IMR-90 (cell line): ENCODE measurements at regions not wholly inside any gene's neighbourhood (a gene's known extent, or its start where the extent isn't known, plus 50 kb on each side); places are given as distances from the start of the nearest gene placed in this dataset.

Experiments
- ATAC-seq: fragments of 200-7000 bp; cut with Tn5 transposase; 2 replicates; pipeline ENCODE4 v1.9.1; 2020; ENCODE audit warnings: low read depth, mild to moderate bottlenecking, moderate library complexity
- BruUV-seq: library from RNA; stranded (reverse); fragments of 400-500 nt; replicated peaks from 2 replicates; lab custom pipeline; 2021; lab: Mats Ljungman, UMichigan
- CTCF ChIA-PET: fragments of 300-600 bp; formaldehyde crosslinking; extraction: SDS; loops from one replicate; lab custom pipeline; 2021; ENCODE audit warnings: antibody characterized with exemption; lab: Yijun Ruan, JAX
- POLR2A ChIA-PET: fragments of 300-600 bp; sonication (Branson Sonifier 250); formaldehyde crosslinking; loops from one replicate; lab custom pipeline; 2022; ENCODE audit warnings: antibody characterized with exemption; ENCODE audit not compliant: unreplicated experiment; lab: Charles Lee
- DNase-seq: peaks from one replicate; pipeline ENCODE4 v3.0.0; 2013
- H2AFZ ChIP-seq: replicated peaks from 2 replicates; pipeline ENCODE3; 2013; ENCODE audit warnings: low read length, mild to moderate bottlenecking; ENCODE audit not compliant: poor library complexity
- H2AK5ac ChIP-seq: 2 replicates; pipeline ENCODE4 v1.6.1; 2013; ENCODE audit warnings: low read depth, low read length, inconsistent platforms
- H2AK9ac ChIP-seq: replicated peaks from 2 replicates; pipeline ENCODE3; 2013; ENCODE audit warnings: mild to moderate bottlenecking, low read depth, low read length, moderate library complexity; ENCODE audit not compliant: poor library complexity
- H2BK120ac ChIP-seq: 2 replicates; pipeline ENCODE4 v1.6.1; 2013; ENCODE audit warnings: low read depth, low read length, inconsistent platforms
- H2BK15ac ChIP-seq: 3 replicates; pipeline ENCODE4 v1.6.1; 2013; ENCODE audit warnings: low read depth, low read length, inconsistent platforms
- H2BK20ac ChIP-seq: 2 replicates; pipeline ENCODE4 v1.6.1; 2013; ENCODE audit warnings: low read depth, mild to moderate bottlenecking, inconsistent platforms, low read length, moderate library complexity
- H2BK5ac ChIP-seq: 2 replicates; pipeline ENCODE4 v1.6.1; 2013; ENCODE audit warnings: mild to moderate bottlenecking, low read depth, low read length, inconsistent platforms; ENCODE audit not compliant: poor library complexity, severe bottlenecking
- H3K14ac ChIP-seq: replicated peaks from 2 replicates; pipeline ENCODE4 v1.6.1; 2013; ENCODE audit warnings: low read depth, low read length, inconsistent platforms
- H3K18ac ChIP-seq: 2 replicates; pipeline ENCODE4 v1.6.1; 2013; ENCODE audit warnings: low read depth, low read length, control low read depth
- H3K23ac ChIP-seq: 2 replicates; pipeline ENCODE4 v1.6.1; 2013; ENCODE audit warnings: low read depth, low read length, inconsistent platforms
- H3K27ac ChIP-seq: 2 replicates; pipeline ENCODE4 v1.5.1; 2013; ENCODE audit warnings: mild to moderate bottlenecking, control low read depth, low read length; ENCODE audit not compliant: insufficient read depth
- H3K27me3 ChIP-seq: 2 replicates; pipeline ENCODE4 v1.6.1; 2013; ENCODE audit warnings: low read length; ENCODE audit not compliant: control insufficient read depth, insufficient read depth
- H3K36me3 ChIP-seq: 2 replicates; pipeline ENCODE4 v1.6.1; 2013; ENCODE audit warnings: low read length, mixed read lengths; ENCODE audit not compliant: control insufficient read depth, insufficient read depth
- H3K4ac ChIP-seq: 2 replicates; pipeline ENCODE4 v1.6.1; 2013; ENCODE audit warnings: low read depth, low read length, inconsistent platforms
- H3K4me1 ChIP-seq: 2 replicates; pipeline ENCODE4 v1.6.1; 2013; ENCODE audit warnings: low read length, mixed read lengths; ENCODE audit not compliant: control insufficient read depth, insufficient read depth
- H3K4me2 ChIP-seq: 2 replicates; pipeline ENCODE4 v1.6.1; 2013; ENCODE audit warnings: low read depth, mild to moderate bottlenecking, control low read depth, low read length, moderate library complexity
- H3K4me3 ChIP-seq: 2 replicates; pipeline ENCODE4 v1.5.1; 2013; ENCODE audit warnings: low read depth, mild to moderate bottlenecking, control low read depth, low read length, moderate library complexity; ENCODE audit not compliant: insufficient read depth
- H3K56ac ChIP-seq: 2 replicates; pipeline ENCODE4 v1.6.1; 2013; ENCODE audit warnings: low read length, inconsistent platforms; ENCODE audit not compliant: insufficient read depth; ENCODE audit errors: extremely low read depth
- H3K79me1 ChIP-seq, 2 experiments: 2 replicates each; pipeline ENCODE4 v1.6.1; 2013; ENCODE audit warnings: low read length in 2 of 2, inconsistent platforms in 1 of 2, low read depth in 1 of 2
- H3K9ac ChIP-seq: 2 replicates; pipeline ENCODE4 v1.6.1; 2013; ENCODE audit warnings: low read depth, low read length, control low read depth
- H3K9me1 ChIP-seq: 2 replicates; pipeline ENCODE4 v1.6.1; 2013; ENCODE audit warnings: low read length, inconsistent platforms; ENCODE audit not compliant: insufficient read depth
- H3K9me3 ChIP-seq: 2 replicates; pipeline ENCODE4 v1.6.1; 2013; ENCODE audit warnings: low read length; ENCODE audit not compliant: control insufficient read depth, insufficient read depth
- H4K20me1 ChIP-seq: 2 replicates; pipeline ENCODE4 v1.6.1; 2013; ENCODE audit warnings: low read length, inconsistent platforms; ENCODE audit not compliant: insufficient read depth
- H4K5ac ChIP-seq: 2 replicates; pipeline ENCODE4 v1.6.1; 2013; ENCODE audit warnings: mild to moderate bottlenecking, low read depth, low read length, control low read depth
- H4K8ac ChIP-seq, 2 experiments: 2 replicates each; pipeline ENCODE4 v1.6.1; 2013; ENCODE audit warnings: low read depth in 2 of 2, low read length in 2 of 2, control low read depth in 1 of 2, inconsistent platforms in 1 of 2
- H4K91ac ChIP-seq: 2 replicates; pipeline ENCODE4 v1.6.1; 2013; ENCODE audit warnings: low read depth, low read length, inconsistent platforms; ENCODE audit not compliant: insufficient read depth
- BHLHE40 ChIP-seq: fragments of 150-350 bp; IDR thresholded peaks from 2 replicates; pipeline ENCODE4 v1.6.1; 2016; ENCODE audit warnings: mild to moderate bottlenecking, low read depth, low read length
- CEBPB ChIP-seq: IDR thresholded peaks from 2 replicates; pipeline ENCODE4 v1.6.1; 2012; ENCODE audit warnings: low read depth, low read length, improper control_type of control experiment
- CHD1 ChIP-seq: IDR thresholded peaks from 2 replicates; pipeline ENCODE4 v1.6.1; 2012; ENCODE audit warnings: low read depth, low read length, improper control_type of control experiment
- CTCF ChIP-seq: conservative IDR thresholded peaks from 2 replicates; pipeline ENCODE4 v1.5.1; 2012; ENCODE audit warnings: mild to moderate bottlenecking, low read depth, low read length, improper control_type of control experiment
- ELK1 ChIP-seq: fragments of 150-350 bp; IDR thresholded peaks from 2 replicates; pipeline ENCODE4 v1.6.1; 2016; ENCODE audit warnings: low read depth, mild to moderate bottlenecking, low read length, moderate library complexity, borderline replicate concordance
- FOS ChIP-seq: fragments of 150-350 bp; IDR thresholded peaks from 2 replicates; pipeline ENCODE4 v1.6.1; 2016; ENCODE audit warnings: low read depth, low read length
- MAFK ChIP-seq: IDR thresholded peaks from 2 replicates; pipeline ENCODE4 v1.6.1; 2012; ENCODE audit warnings: low read depth, low read length, improper control_type of control experiment
- MAZ ChIP-seq: IDR thresholded peaks from 2 replicates; pipeline ENCODE4 v1.6.1; 2012; ENCODE audit warnings: low read depth, mild to moderate bottlenecking, low read length, improper control_type of control experiment, moderate library complexity, borderline replicate concordance
- MXI1 ChIP-seq: IDR thresholded peaks from 2 replicates; pipeline ENCODE4 v1.6.1; 2012; ENCODE audit warnings: low read depth, mild to moderate bottlenecking, low read length, moderate library complexity, borderline replicate concordance
- NFE2L2 ChIP-seq: fragments of 150-350 bp; IDR thresholded peaks from 2 replicates; pipeline ENCODE4 v1.6.1; 2016; ENCODE audit warnings: low read depth, mild to moderate bottlenecking, low read length
- POLR2A ChIP-seq: IDR thresholded peaks from 2 replicates; pipeline ENCODE4 v1.6.1; 2012; ENCODE audit warnings: mild to moderate bottlenecking, low read depth, low read length
- RAD21 ChIP-seq: IDR thresholded peaks from 2 replicates; pipeline ENCODE4 v1.6.1; 2012; ENCODE audit warnings: low read length, improper control_type of control experiment
- RCOR1 ChIP-seq: IDR thresholded peaks from 2 replicates; pipeline ENCODE4 v1.6.1; 2012; ENCODE audit warnings: mild to moderate bottlenecking, low read length, improper control_type of control experiment; ENCODE audit not compliant: insufficient replicate concordance
- RFX5 ChIP-seq: IDR thresholded peaks from 2 replicates; pipeline ENCODE4 v1.8.0; 2012; ENCODE audit warnings: low read depth, mild to moderate bottlenecking, low read length, moderate library complexity
- SMC3 ChIP-seq: fragments of 150-350 bp; IDR thresholded peaks from 2 replicates; pipeline ENCODE4 v1.6.1; 2016; ENCODE audit warnings: low read depth, mild to moderate bottlenecking, antibody characterized with exemption, low read length, moderate library complexity
- USF2 ChIP-seq: fragments of 150-350 bp; IDR thresholded peaks from 2 replicates; pipeline ENCODE4 v1.6.1; 2017; ENCODE audit warnings: mild to moderate bottlenecking, antibody characterized with exemption, low read length, low read depth
- WGBS, 2 experiments: methylation state at CpG; one replicate each; pipeline versions ENCODE4 v1.1.5 to v1.1.7; 2013; ENCODE audit warnings: missing lambda C conversion rate in 2 of 2; ENCODE audit not compliant: insufficient read length in 1 of 2; ENCODE audit errors: extremely low coverage in 2 of 2; 5-methylcytosine and 5-hydroxymethylcytosine counted together
- dilution Hi-C: fragments of 300-500 bp; cut with HindIII; formaldehyde crosslinking; loops from one replicate; pipeline ENCODE4 v1.14.3; 2018; ENCODE audit warnings: low sequenced_read_pairs; ENCODE audit not compliant: unreplicated experiment
- in situ Hi-C: fragments of 300-500 bp; cut with MboI; formaldehyde crosslinking; loops from 3 replicates; pipeline ENCODE4 v1.14.3; 2019; ENCODE audit warnings: low sequenced_read_pairs, inconsistent platforms, mixed read lengths
- intact Hi-C: fragments of 100-400 bp; cut with micrococcal nuclease; formaldehyde crosslinking; loops from 2 replicates; pipeline ENCODE4 v1.10.0; 2022

- Histone ChIP-seq H3K4me1 (no peaks in the 10 kb centered on the region), H3K4ac (no peak overlapping the region), H3K14ac (no peak overlapping the region), H4K5ac (no peak overlapping the region), H2BK5ac (no peak overlapping the region), H3K4me3 (no peak overlapping the region), H2AFZ (no peak overlapping the region), H2BK15ac (no peak overlapping the region), H3K36me3 (no peaks in the 10 kb centered on the region), H3K27ac (no peak overlapping the region), H3K23ac (no peak overlapping the region), H3K9me1 (no peaks in the 10 kb centered on the region), H3K9ac (no peak overlapping the region), H4K8ac (no peak overlapping the region), H3K79me1 (no peaks in the 10 kb centered on the region), H3K4me2 (no peak overlapping the region), H2AK9ac (no peak overlapping the region), H3K18ac (no peak overlapping the region), H4K20me1 (no peaks in the 10 kb centered on the region), H3K56ac (no peak overlapping the region), H4K91ac (no peak overlapping the region), H3K27me3 (no peaks in the 10 kb centered on the region), H3K9me3 (no peaks in the 10 kb centered on the region), H2BK120ac (no peak overlapping the region), H2AK5ac (no peak overlapping the region), H2BK20ac (no peak overlapping the region)
- DNase-seq: no peak
- in situ Hi-C loops (loop anchor here (25.0 kb wide), 2 partner anchors 687 to 1737 kb away; no protein-coding TSS in a partner anchor), dilution Hi-C loops (no loop called here), intact Hi-C loops (no loop called here)
- BruUV-seq: no TSS peak
- ChIA-PET POLR2A (no interaction called here), CTCF (no interaction called here)
- TF ChIP-seq RAD21 (no peak), CEBPB (no peak), CHD1 (no peak), POLR2A (no peak), RFX5 (no peak), CTCF (no peak), SMC3 (no peak), MXI1 (no peak), USF2 (no peak), MAFK (no peak), RCOR1 (no peak), ELK1 (no peak), NFE2L2 (no peak), BHLHE40 (no peak), MAZ (no peak), FOS (no peak)
- no CpG with 5 or more reads among the region's 1 CpG for WGBS, 2 experiments
- ATAC-seq: no peak
Measured at GRCh38 chr18:43649649-43650357, 372.5 kb upstream of the SYT4 start.
